CD4-positive, alpha-beta T cell (primary cell): ENCODE measurements at regions not wholly inside any gene's neighbourhood (a gene's known extent, or its start where the extent isn't known, plus 50 kb on each side); places are given as distances from the start of the nearest gene placed in this dataset.

ENCODE experiments used
- ATAC-seq: fragments of 200-7000 bp; cut with Tn5 transposase; one replicate; pipeline ENCODE4 v1.10.0; 2022; ENCODE audit warnings: mild to moderate bottlenecking; ENCODE audit not compliant: poor library complexity
- CTCF ChIA-PET: fragments of 350-600 bp; sonication (Branson Sonifier 250); formaldehyde crosslinking; loops from one replicate; lab custom pipeline; 2021; ENCODE audit warnings: antibody characterized with exemption, inconsistent platforms; lab: Charles Lee
- POLR2A ChIA-PET: fragments of 350-600 bp; sonication (Branson Sonifier 250); formaldehyde crosslinking; loops from one replicate; lab custom pipeline; 2021; ENCODE audit warnings: antibody characterized with exemption, inconsistent platforms; lab: Charles Lee
- DNase-seq, 14 experiments: peaks; one replicate each; pipeline ENCODE4 v3.0.0-alpha.2; 2013 to 2020; ENCODE audit warnings: mixed read lengths in 2 of 14
- H3K27ac ChIP-seq, 2 donors: one replicate each; pipeline versions ENCODE4 v1.5.1 to v1.7.0; 2013; ENCODE audit warnings: low read length in 2 of 2, low read depth in 1 of 2, mild to moderate bottlenecking in 1 of 2
- H3K27me3 ChIP-seq, 2 experiments: 1 replicate in 1 of 2; 2 replicates in 1 of 2; pipeline versions ENCODE4 v1.6.1 to v1.7.0; 2013; ENCODE audit warnings: low read length in 2 of 2, control low read depth in 1 of 2, mild to moderate bottlenecking in 1 of 2, moderate library complexity in 1 of 2; ENCODE audit not compliant: insufficient read depth in 2 of 2, control insufficient read depth in 1 of 2
- H3K36me3 ChIP-seq: one replicate; pipeline ENCODE4 v1.6.1; 2013; ENCODE audit warnings: low read length, control low read depth; ENCODE audit not compliant: insufficient read depth
- H3K4me1 ChIP-seq: one replicate; pipeline ENCODE4 v1.6.1; 2013; ENCODE audit warnings: low read length, control low read depth; ENCODE audit not compliant: insufficient read depth
- H3K4me3 ChIP-seq: one replicate; pipeline ENCODE4 v1.5.1; 2013; ENCODE audit warnings: mild to moderate bottlenecking, low read length, moderate library complexity
- H3K9me3 ChIP-seq, 2 experiments: 1 replicate in 1 of 2; 2 replicates in 1 of 2; pipeline versions ENCODE4 v1.6.1 to v1.7.0; 2013; ENCODE audit warnings: low read length in 2 of 2, mild to moderate bottlenecking in 2 of 2, control low read depth in 1 of 2, moderate library complexity in 1 of 2; ENCODE audit not compliant: control insufficient read depth in 1 of 2, insufficient read depth in 1 of 2
- H3K27ac Mint-ChIP-seq: one replicate; pipeline ENCODE4 v1.8.0; 2020; ENCODE audit warnings: mixed read lengths
- H3K27me3 Mint-ChIP-seq: one replicate; pipeline ENCODE4 v1.8.0; 2021; ENCODE audit warnings: mixed read lengths
- H3K36me3 Mint-ChIP-seq: one replicate; pipeline ENCODE4 v1.8.0; 2021; ENCODE audit warnings: low read depth, mixed read lengths
- H3K4me1 Mint-ChIP-seq: one replicate; pipeline ENCODE4 v1.8.0; 2021; ENCODE audit warnings: low read depth, mixed read lengths
- H3K4me3 Mint-ChIP-seq: one replicate; pipeline ENCODE4 v1.8.0; 2020; ENCODE audit warnings: mild to moderate bottlenecking, mixed read lengths
- H3K9me3 Mint-ChIP-seq: one replicate; pipeline ENCODE4 v1.8.0; 2020; ENCODE audit warnings: mixed read lengths
- intact Hi-C, 2 experiments: fragments of 100-400 bp; cut with DNase I in 1 of 2; cut with micrococcal nuclease in 1 of 2; formaldehyde crosslinking; loops; one replicate each; pipeline versions ENCODE4 v1.15.1 to v1.9.0; 2023 to 2025; cut with DNase I, micrococcal nuclease
- TF ChIP-seq, protein P1 (sequence below): fragments of 200-600 bp; IDR thresholded peaks from one replicate; pipeline ENCODE4 v1.8.0; 2022; ENCODE audit warnings: antibody characterized with exemption, mild to moderate bottlenecking

DNA sequence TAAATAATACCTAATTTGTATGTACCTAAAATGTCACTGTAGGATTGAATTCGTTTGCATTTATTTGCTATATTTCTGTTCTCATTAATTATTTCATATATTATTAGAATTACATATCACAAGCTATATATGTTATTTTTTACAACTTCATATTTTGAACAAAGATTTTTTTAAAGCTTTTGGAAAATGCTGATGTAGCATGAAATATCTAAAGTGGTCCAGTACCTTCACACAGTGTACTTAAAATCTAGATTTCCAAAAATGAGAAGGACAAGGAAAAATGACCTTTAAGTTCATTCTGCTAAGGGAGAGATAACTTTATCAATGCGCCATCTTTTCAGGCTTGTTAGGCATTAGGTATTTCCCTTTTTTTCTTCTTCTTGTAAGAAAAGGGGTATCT, 71.8 kb downstream of the LARP7 start:
- Mint-ChIP-seq H3K4me1 (peaks cover 21% of the 10 kb centered on the region), H3K27me3 (peaks cover 42% of the 10 kb centered on the region), H3K9me3 (no peaks in the 10 kb centered on the region), H3K27ac (no peak overlapping the region), H3K4me3 (no peak overlapping the region), H3K36me3 (no peaks in the 10 kb centered on the region)
- ATAC-seq = no peak
- TF ChIP-seq, protein P1, sequence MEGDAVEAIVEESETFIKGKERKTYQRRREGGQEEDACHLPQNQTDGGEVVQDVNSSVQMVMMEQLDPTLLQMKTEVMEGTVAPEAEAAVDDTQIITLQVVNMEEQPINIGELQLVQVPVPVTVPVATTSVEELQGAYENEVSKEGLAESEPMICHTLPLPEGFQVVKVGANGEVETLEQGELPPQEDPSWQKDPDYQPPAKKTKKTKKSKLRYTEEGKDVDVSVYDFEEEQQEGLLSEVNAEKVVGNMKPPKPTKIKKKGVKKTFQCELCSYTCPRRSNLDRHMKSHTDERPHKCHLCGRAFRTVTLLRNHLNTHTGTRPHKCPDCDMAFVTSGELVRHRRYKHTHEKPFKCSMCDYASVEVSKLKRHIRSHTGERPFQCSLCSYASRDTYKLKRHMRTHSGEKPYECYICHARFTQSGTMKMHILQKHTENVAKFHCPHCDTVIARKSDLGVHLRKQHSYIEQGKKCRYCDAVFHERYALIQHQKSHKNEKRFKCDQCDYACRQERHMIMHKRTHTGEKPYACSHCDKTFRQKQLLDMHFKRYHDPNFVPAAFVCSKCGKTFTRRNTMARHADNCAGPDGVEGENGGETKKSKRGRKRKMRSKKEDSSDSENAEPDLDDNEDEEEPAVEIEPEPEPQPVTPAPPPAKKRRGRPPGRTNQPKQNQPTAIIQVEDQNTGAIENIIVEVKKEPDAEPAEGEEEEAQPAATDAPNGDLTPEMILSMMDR = no peak
- intact Hi-C loops = no loop called here
- H3K27me3 ChIP-seq = peaks cover 26 to 29% of the 10 kb centered on the region in 2 experiments
- no peak for DNase-seq
- H3K4me1 ChIP-seq = peaks cover 18% of the 10 kb centered on the region
- no peaks in the 10 kb centered on the region for H3K36me3 ChIP-seq
- no peaks in the 10 kb centered on the region for H3K9me3 ChIP-seq
- ChIA-PET POLR2A (no interaction called here), CTCF (interaction anchor here (0.5 kb wide), 1 partner anchor 11 kb away, joined by 3 read pairs; no protein-coding TSS in a partner anchor)
- H3K27ac ChIP-seq = no peak overlapping the region
- H3K4me3 ChIP-seq = no peak overlapping the region

DNA sequence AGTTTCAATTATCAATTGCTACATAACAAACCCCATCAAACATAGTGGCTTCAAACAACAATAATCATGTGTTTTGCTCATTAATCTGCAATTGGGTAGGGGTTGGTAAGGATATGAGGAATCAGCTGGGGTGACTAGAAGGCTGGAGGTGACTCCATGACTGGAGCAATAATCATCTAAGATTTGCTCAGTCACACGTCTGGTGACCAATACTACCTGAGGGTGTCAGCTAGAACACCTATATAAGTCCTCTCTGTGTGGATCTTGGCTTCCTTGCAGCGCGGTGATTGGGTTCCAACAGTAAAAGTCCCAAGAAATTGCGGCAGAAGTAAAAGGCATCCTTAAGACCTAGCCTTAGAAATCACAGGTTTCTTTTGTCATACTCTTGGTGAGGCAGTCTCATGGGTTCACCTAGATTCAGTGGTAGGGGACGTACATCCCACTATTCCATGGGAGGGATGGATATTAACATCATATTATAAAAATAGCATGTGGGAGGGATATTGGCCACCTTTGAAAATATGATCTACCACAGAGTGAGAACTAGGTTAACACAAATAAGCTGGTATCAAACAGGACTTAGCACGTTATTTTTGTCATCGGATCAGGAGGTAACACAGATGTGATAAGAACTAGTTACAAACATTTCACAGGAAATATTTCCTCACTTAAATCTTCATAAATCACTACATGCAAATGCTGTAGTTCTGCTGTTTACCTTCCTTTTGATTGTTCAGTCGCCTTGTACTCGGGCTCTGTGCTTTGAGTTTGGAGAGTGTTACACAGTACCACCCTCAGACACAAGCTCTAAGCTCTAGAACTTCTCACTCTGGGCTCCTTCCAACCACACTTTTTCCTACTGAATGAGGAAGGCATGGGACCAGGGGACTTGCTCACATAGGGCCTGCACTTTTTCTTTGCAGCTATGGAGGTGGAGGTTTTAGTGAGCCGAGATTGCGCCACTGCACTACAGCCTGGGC, 78.3 kb downstream of the LARP7 start:
- peaks cover 18% of the 10 kb centered on the region for H3K27me3 Mint-ChIP-seq
- H3K9me3 Mint-ChIP-seq = no peaks in the 10 kb centered on the region
- Histone ChIP-seq H3K36me3 (no peaks in the 10 kb centered on the region), H3K9me3 (no peaks in the 10 kb centered on the region), H3K27ac (no peak overlapping the region), H3K4me1 (no peaks in the 10 kb centered on the region), H3K4me3 (no peak overlapping the region), H3K27me3 (peaks cover 0 to 5% of the 10 kb centered on the region in 2 experiments)
- no peak overlapping the region for H3K4me3 Mint-ChIP-seq
- TF ChIP-seq, protein P1 = no peak
- ATAC-seq (no peak), DNase-seq (no peak)
- H3K4me1 Mint-ChIP-seq = no peaks in the 10 kb centered on the region
- intact Hi-C loops = no loop called here
- H3K27ac Mint-ChIP-seq = no peak overlapping the region
- no peaks in the 10 kb centered on the region for H3K36me3 Mint-ChIP-seq
- ChIA-PET CTCF (no interaction called here), POLR2A (no interaction called here)

DNA sequence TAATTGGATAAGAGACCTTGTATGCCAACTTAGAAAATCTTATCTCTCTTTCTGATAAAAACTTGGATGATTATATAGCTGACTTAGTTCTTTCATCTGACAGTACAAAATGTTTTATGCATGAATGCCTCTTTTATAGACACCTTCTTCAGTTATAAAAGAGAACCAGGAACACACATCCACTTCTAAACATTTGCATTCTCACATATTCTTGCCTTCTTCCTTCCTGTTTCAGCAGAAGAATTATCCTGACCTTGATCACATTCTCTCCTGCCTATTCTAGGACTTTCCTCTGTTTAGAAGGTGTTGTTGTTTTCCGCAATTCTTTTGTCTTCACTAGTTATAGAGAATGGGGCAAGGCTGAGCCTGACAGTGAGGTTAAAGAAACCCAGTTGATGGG, 80.9 kb downstream of the LARP7 start:
- TF ChIP-seq, protein P1 = no peak
- no peak overlapping the region for H3K4me3 Mint-ChIP-seq
- Histone ChIP-seq H3K9me3 (no peaks in the 10 kb centered on the region), H3K27me3 (peaks cover 0 to 3% of the 10 kb centered on the region in 2 experiments), H3K36me3 (no peaks in the 10 kb centered on the region), H3K4me1 (no peaks in the 10 kb centered on the region), H3K27ac (no peak overlapping the region), H3K4me3 (no peak overlapping the region)
- H3K27ac Mint-ChIP-seq = no peak overlapping the region
- no peaks in the 10 kb centered on the region for H3K4me1 Mint-ChIP-seq
- peaks cover 26% of the 10 kb centered on the region for H3K27me3 Mint-ChIP-seq
- no peaks in the 10 kb centered on the region for H3K36me3 Mint-ChIP-seq
- no peak for ATAC-seq
- intact Hi-C loops = no loop called here
- H3K9me3 Mint-ChIP-seq = no peaks in the 10 kb centered on the region
- DNase-seq = no peak
- ChIA-PET CTCF (interaction anchor here (1.3 kb wide), 1 partner anchor 13 kb away, joined by 3 read pairs; no protein-coding TSS in a partner anchor), POLR2A (no interaction called here)
